OCI-LY3 (cell line): ENCODE measurements at regions not wholly inside any gene's neighbourhood (a gene's known extent, or its start where the extent isn't known, plus 50 kb on each side); places are given as distances from the start of the nearest gene placed in this dataset.

Experiments
- H2AFZ ChIP-seq: fragments of 200-600, 300-600 bp; shearing (Covaris generic); 2 replicates; pipeline ENCODE4 v1.6.0; 2014; ENCODE audit warnings: antibody characterized with exemption, low read depth, low read length
- H3K27ac ChIP-seq: fragments of 200-600, 300-600 bp; sonication (generic); 2 replicates; pipeline ENCODE4 v1.5.1; 2014; ENCODE audit warnings: mild to moderate bottlenecking, low read length, moderate library complexity, mixed read lengths
- H3K27me3 ChIP-seq: fragments of 200-600, 300-600 bp; sonication (generic); 2 replicates; pipeline ENCODE4 v1.6.1; 2014; ENCODE audit warnings: low read depth, low read length, mixed read lengths
- H3K36me3 ChIP-seq: fragments of 200-600, 300-600 bp; sonication (generic); replicated peaks from 2 replicates; pipeline ENCODE3; 2014; ENCODE audit warnings: low read depth, low read length, mixed read lengths
- H3K4me1 ChIP-seq: fragments of 300-600, 200-600 bp; sonication (generic); 2 replicates; pipeline ENCODE4 v1.6.1; 2014; ENCODE audit warnings: low read length, mixed read lengths
- H3K4me2 ChIP-seq: fragments of 200-600, 300-600 bp; sonication (generic); 2 replicates; pipeline ENCODE4 v1.6.1; 2014; ENCODE audit warnings: low read length, mixed read lengths
- H3K4me3 ChIP-seq: fragments of 300-600, 200-600 bp; sonication (generic); 2 replicates; pipeline ENCODE4 v1.5.1; 2014; ENCODE audit warnings: antibody characterized with exemption, mild to moderate bottlenecking, low read length, moderate library complexity
- H3K79me2 ChIP-seq: fragments of 300-600, 200-600 bp; shearing (Covaris generic); 2 replicates; pipeline ENCODE4 v1.6.1; 2014; ENCODE audit warnings: mild to moderate bottlenecking, low read length, mixed read lengths
- H3K9ac ChIP-seq: fragments of 300-600, 200-600 bp; shearing (Covaris generic); 2 replicates; pipeline ENCODE4 v1.6.0; 2014; ENCODE audit warnings: mild to moderate bottlenecking, low read length, moderate library complexity
- H3K9me3 ChIP-seq: fragments of 200-600, 300-600 bp; shearing (Covaris generic); 2 replicates; pipeline ENCODE4 v1.6.1; 2014; ENCODE audit warnings: low read length, mixed read lengths; ENCODE audit not compliant: insufficient read depth
- H4K20me1 ChIP-seq: fragments of 200-600, 300-600 bp; sonication (generic); 2 replicates; pipeline ENCODE4 v1.6.1; 2016; ENCODE audit warnings: low read length, mixed read lengths; ENCODE audit not compliant: insufficient read depth
- CTCF ChIP-seq: fragments of 200-600, 300-600 bp; sonication (generic); IDR thresholded peaks from 2 replicates; pipeline ENCODE4 v1.5.1; 2014; ENCODE audit warnings: antibody characterized with exemption, low read length, low read depth
- EZH2phosphoT487 ChIP-seq: fragments of 200-600 bp; shearing (Covaris generic); IDR thresholded peaks from 2 replicates; pipeline ENCODE4 v1.6.1; 2018; ENCODE audit warnings: antibody characterized with exemption, mixed run types, low read depth

GRCh38 chr5:74992791-74993190, 59.6 kb downstream of the GCNT4 start:
- Histone ChIP-seq H4K20me1 (no peaks in the 10 kb centered on the region), H3K27ac (no peak overlapping the region), H3K27me3 (no peaks in the 10 kb centered on the region), H3K79me2 (no peaks in the 10 kb centered on the region), H3K9ac (no peak overlapping the region), H3K36me3 (no peaks in the 10 kb centered on the region), H3K4me3 (no peak overlapping the region), H2AFZ (no peak overlapping the region), H3K9me3 (no peaks in the 10 kb centered on the region), H3K4me2 (no peak overlapping the region), H3K4me1 (no peaks in the 10 kb centered on the region; the same call in 1 of the 2 replicates)
- TF ChIP-seq EZH2phosphoT487 (no peak), CTCF (no peak)

- Histone ChIP-seq H3K27me3 (no peaks in the 10 kb centered on the region), H3K4me2 (no peak overlapping the region), H4K20me1 (no peaks in the 10 kb centered on the region), H3K9ac (no peak overlapping the region), H3K27ac (no peak overlapping the region), H3K4me1 (no peaks in the 10 kb centered on the region; the same call in 1 of the 2 replicates), H3K4me3 (no peak overlapping the region), H3K36me3 (no peaks in the 10 kb centered on the region), H3K9me3 (no peaks in the 10 kb centered on the region), H3K79me2 (no peaks in the 10 kb centered on the region), H2AFZ (no peak overlapping the region)
- no peak for TF ChIP-seq CTCF
- no peak for TF ChIP-seq EZH2phosphoT487
Observed at GRCh38 chr5:74991522-74991921, 60.8 kb downstream of the GCNT4 start.

- Histone ChIP-seq H3K4me2 (no peak overlapping the region), H3K27ac (no peak overlapping the region), H3K9me3 (no peaks in the 10 kb centered on the region), H3K27me3 (no peaks in the 10 kb centered on the region), H3K36me3 (no peaks in the 10 kb centered on the region), H4K20me1 (no peaks in the 10 kb centered on the region), H3K9ac (no peak overlapping the region), H3K4me3 (no peak overlapping the region), H3K79me2 (no peaks in the 10 kb centered on the region), H2AFZ (no peak overlapping the region), H3K4me1 (no peaks in the 10 kb centered on the region; the same call in 1 of the 2 replicates)
- TF ChIP-seq CTCF (no peak), EZH2phosphoT487 (no peak)
Observed at GRCh38 chr5:74990194-74990593, 62.2 kb downstream of the GCNT4 start.

- Histone ChIP-seq H3K27me3 (no peaks in the 10 kb centered on the region), H3K9me3 (no peaks in the 10 kb centered on the region), H4K20me1 (no peaks in the 10 kb centered on the region), H3K9ac (no peak overlapping the region), H3K36me3 (no peaks in the 10 kb centered on the region), H2AFZ (no peak overlapping the region), H3K4me1 (no peaks in the 10 kb centered on the region), H3K79me2 (no peaks in the 10 kb centered on the region), H3K4me2 (no peak overlapping the region), H3K27ac (no peak overlapping the region), H3K4me3 (no peak overlapping the region)
- TF ChIP-seq CTCF (no peak), EZH2phosphoT487 (no peak)
Observed at GRCh38 chr5:74988273-74988983, 63.9 kb downstream of the GCNT4 start.
